Stimulated activated CD4-positive, alpha-beta T cell treated with anti-CD3 and anti-CD28 coated beads, Interleukin-4, amount 100 ng/mL, for 24 hours (primary cell): ENCODE measurements at regions not wholly inside any gene's neighbourhood (a gene's known extent, or its start where the extent isn't known, plus 50 kb on each side); places are given as distances from the start of the nearest gene placed in this dataset.
"Not testable (repeated sequence)": the region's sequence is repeated elsewhere in the genome, so short reads cannot be mapped to it uniquely, and the experiment has no call there.

Experiments used
- DNase-seq: peaks from one replicate; pipeline ENCODE4 v3.0.0-alpha.2; 2020

DNA sequence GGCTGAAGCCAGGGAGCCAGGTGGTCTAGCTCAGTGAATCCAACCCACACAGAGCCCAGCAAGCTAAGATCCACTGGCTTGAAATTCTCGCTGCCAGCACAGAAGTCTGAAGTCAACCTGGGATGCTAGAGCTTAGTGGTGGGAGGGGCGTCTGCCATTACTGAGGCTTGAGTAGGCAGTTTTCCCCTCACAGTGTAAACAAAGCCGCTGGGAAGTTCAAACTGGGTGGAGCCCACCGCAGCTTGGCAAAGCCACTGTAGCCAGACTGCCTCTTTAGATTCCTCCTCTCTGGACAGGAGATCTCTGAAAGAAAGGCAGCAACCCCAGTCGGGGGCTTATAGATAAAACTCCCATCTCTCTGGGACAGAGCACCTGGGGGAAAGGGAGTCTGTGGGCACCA lies 452.1 kb downstream of the NR4A2 start:
- not testable (repeated sequence) for DNase-seq

DNA sequence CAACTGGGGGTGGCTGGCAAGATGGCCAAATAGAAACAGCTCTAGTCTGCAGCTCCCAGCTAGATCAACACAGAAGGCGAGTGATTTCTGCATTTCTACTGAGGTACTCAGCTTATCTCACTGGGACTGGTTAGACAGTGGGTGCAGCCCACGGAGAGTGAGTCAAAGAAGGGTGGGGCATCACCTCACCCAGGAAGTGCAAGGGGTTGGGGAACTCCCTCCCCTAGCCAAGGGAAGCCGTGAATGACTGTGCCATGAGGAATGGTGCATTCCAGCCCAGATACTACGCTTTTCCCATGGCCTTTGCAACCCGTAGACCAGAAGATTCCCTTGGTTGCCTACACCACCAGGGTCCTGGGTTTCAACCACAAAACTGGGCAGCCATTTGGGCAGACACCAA lies 452.6 kb downstream of the NR4A2 start:
- not testable (repeated sequence) for DNase-seq

DNA sequence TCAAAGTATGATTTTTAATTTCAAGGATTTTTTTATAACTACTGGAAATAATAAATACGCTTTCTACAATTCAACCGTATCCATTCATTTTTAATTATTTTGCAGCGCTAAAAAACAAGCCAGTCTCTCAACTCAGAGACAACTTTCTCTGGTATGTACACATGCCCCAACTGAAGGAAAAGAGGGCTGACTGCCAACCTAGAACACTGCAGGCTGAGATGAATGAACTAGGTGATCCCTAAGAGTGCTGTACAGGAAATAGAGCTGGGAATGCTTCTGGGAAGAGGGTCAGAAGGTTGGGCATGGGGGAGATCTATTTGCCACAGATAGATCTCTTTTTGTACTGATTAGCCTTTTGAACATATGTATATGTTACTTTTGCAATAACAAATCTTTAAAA lies 460.1 kb downstream of the NR4A2 start:
- no peak for DNase-seq

DNA sequence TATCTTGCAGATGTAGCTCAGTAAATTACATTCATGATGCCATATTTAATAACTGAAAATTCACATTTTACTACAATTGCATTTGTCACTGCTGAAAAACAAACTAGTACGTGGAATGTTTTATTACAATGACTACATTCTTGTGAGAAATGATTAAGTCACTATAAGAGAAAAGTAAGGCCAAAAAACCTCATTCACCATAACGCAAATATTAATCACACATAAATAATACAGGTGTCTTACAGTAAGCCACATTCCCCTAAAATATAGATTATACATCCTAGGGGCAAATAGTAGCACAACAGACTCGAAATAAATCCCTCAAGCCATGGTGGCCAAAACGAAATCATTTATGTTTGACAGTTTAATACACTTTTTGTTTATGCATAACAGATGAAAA lies 460.6 kb downstream of the NR4A2 start:
- DNase-seq, result no peak

DNA sequence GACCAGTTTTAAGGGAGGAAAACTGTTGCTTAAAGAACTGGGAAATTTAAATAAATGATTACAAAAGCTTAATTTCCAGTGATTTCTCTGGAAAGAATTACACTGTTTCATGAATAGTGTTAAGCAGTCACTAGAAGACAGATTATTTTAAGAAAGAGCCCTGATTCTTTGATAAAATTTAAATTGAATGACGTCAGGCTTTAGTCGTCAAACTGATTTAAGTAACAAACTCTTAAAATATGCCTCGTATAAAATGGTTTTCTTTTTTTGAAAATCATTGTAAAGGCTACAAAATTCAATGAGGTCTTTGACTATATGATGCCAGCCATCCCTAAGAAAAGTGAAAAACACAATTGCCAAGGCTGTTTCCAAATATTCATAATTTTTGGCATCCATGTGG lies 465.0 kb downstream of the NR4A2 start:
- DNase-seq, result no peak

DNA sequence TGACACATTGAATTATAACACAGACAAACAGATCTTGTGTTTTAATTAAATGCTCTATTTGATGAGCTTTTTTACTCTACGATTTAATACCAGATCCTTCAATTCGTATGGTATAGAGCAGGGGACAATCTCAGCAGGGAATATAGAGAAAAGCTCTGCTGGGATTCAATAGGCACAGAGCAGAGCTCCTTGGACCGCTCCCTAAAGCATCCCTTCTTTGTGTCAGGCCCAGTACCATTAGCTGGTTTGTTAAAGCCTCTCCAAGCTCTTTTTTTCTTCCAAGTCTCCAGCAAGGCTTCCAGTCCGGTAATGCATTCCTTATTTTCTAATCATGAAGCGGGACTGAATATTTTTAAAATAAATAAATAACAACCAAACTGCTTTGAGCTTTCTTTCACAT lies 466.0 kb downstream of the NR4A2 start:
- no peak for DNase-seq

DNA sequence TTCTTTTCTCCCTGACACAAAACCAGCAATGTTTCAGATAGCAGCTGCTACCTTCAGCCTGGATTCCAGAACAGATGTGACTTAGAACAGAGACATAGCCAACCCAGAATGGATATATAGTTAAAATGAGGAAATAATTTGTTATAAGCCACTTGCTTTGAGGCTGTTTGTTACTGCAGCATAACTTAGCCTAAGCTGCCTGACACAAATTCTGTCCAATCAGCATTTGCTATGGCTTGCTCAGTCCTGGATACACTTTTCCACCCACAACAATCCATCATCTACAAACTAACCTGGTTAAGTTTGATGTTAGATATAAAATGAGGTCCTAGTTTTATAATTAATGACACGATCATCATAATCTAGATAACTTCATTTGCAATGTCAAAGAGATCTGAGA lies 480.4 kb downstream of the NR4A2 start:
- DNase-seq, result no peak

DNA sequence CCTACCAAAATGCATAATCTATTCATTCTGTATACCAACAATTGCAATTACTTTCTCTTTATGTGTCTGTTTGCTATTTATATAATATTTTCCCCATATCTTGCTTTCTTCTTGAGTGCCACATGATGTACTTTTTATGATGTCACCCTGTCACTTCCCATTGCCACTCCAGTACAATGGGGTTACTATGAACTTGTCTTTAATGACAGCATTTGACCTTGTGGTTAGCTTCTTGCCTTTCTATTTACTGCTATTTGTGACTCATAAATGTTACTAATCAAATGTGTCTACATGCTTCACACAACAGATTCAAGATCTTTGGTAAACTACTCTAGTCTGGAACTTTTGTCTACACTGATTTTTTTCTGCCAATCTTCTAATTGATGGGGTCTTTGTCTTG lies 486.3 kb downstream of the NR4A2 start:
- no peak for DNase-seq

DNA sequence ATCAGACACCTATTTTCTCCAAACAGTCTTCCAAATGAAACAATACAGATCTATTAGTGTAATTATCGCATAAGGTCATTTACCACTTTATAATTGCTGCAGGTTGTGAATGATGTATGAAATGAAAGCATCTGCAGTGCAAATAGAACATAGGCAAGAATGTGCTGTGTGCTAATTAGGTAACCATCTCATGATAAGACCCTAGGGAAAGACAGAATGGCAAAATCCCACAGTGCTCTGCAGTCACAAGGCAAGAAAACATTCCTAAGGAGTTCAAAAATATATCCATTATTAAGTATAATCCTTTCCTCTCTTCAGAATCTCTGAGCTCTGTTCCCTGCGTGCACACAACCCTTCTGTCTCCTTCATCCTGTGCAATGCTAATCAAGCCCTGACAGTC lies 488.1 kb downstream of the NR4A2 start:
- DNase-seq, result no peak

DNA sequence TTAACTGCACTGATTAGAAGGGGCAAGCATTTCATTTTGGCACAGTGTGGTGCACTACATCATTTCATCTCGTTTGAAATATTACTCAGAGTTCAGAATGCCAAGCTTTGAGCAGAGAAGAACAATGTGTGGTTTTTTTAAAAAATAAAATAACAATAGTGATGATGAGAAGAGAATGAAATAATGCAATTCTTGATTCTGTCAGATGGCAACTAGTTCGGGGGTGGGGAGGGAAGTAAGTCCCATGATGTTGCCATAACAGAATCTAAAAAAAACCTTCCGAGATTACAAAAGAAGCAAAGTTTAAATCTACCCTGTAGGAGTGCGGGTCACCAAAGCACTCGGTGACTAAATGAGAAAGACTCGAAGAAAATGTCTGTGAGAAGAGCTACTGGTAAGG lies 490.4 kb downstream of the NR4A2 start:
- no peak for DNase-seq

DNA sequence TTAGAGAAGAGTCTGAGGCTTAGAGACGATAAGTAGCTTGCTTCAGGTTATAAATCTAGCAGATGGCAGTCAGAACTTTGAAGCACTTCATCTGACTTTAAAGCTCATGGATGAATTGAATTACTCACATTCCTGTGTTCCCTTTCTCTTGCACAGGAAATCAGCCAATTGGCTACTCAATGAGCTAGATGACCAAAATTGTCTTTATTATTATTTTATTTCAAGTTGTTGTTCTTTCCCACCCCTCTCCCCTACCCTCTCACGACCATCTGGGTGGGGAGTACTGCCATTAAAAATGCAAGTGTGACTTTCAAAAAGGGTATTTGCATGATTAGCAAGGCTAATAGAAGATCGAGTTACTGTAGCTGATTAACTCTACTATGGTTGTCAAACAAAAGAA lies 491.1 kb downstream of the NR4A2 start:
- DNase-seq, result no peak

DNA sequence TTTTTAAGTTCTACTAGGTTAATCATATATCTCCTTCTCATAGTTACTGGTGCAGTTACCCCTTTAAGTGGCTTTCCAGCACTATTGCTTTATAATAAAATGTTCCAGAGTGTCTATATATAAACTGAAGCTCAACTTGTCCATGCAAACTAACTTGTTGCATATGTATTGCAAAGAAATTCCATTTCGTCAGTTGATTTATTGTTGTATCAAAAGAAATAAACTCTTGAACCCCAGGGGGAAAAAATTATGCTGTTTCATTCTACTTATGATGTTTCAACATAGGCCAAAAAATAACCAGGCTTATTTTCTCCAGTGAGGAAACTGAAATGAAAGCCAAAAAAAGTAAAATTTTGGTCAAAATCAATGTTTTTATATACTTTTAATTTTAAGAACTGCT lies 491.9 kb downstream of the NR4A2 start:
- DNase-seq, result no peak

DNA sequence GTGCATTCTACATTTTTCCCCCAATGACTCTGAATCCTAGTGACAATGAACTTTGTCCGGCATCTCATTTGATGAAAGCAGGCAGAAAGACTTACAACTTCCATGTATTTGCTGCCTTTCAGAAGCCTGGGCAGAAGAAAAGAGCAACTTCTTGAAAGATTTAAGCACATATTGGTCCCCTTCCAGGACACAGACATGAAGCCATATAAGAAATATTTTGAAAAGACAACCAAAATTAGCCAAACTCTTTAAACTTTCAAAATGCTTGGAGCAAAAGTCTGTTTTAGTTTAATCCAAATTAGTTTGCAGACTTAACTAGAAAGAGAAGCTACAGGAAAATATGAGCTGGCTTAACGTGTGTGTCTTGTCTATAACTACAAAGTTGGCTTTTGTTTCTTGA lies 492.5 kb downstream of the NR4A2 start:
- no peak for DNase-seq

DNA sequence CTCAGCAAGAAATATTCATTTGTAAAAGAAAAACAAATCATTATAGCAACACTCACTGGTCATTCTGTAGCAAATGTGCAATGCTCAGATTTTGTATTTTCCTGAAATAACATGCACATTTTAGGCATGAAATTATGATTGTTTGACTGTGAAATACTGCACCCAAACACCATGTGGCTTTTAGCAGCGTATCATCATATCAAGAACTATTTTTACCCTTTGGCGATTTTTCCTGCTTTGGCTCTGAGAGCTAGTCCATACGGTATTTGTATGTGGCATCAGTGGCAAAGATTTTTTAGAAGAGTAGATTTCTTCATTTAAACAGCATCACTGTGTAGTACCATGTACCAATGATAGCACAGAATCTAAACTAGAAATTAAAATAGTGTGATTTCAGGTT lies 493.1 kb downstream of the NR4A2 start:
- no peak for DNase-seq

DNA sequence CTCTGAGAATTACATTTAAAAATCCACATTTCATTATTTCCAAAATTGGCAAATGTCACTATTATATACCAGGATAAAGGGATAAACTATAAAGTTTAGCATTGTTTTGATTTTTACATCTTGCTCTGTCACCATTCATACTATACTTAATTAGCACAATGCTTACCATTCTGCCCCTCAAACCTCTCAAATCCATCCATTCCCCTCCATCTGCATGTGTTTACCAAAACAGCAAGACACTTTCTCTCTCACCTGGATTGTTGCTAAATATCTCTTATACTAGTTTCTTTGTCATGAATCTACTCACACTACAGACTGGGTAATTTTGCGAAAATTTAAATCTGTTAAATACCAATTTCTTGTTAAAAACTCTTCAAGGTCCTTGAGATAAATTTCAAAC lies 496.1 kb downstream of the NR4A2 start:
- DNase-seq, result no peak

DNA sequence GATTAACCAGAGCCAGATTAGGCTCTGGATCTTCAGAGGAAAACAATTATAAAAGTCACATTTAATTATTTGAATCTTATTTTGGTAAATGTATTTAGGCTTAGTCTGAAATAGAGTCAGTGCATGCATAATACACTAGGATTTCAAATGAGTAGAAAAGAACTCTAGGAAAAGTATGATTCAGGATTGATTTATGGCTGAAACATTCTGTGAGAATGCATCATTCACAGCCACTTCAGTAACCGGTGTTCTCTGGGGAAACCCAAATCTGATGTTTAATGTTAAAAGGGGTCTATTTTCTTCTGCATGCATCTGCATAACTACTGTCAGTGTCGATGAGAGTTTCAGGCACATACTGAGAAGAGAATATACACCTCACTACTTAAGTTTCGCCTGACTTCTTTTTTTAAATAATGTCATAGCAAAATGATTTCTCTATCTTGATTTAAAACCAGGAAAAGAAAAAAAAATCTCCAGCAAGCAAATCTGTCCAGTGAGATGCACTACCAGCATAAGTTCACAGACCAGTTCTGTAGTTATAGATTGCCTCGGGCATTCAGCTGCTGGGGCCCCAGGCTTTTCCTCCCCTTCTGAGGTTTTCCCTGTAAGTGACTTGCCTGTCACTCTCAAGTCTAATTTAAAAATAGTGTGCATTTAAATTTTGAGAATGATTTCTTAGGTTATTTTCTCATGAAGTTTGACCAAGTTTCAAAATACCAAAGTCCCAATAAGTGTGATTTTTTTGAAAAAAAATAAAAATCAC lies 501.5 kb downstream of the NR4A2 start:
- DNase-seq, result no peak

DNA sequence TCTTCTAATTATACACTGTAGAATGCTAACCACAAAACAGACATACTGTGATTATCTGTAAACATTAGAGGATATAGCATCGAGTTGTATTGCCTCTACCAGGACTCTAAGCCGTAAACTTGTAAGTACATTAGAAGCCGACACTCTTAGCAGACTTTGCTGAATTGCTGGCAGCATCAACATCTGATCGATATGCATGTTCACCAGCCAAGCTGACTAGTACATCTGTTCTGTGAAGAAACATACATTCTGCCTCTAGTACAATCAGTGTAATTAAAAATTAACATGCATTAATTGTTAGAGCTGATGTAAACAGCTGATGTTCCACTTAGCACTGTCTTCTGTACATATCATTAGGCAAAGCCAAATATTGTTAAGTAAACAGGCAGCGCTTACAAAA lies 502.2 kb downstream of the NR4A2 start:
- no peak for DNase-seq

DNA sequence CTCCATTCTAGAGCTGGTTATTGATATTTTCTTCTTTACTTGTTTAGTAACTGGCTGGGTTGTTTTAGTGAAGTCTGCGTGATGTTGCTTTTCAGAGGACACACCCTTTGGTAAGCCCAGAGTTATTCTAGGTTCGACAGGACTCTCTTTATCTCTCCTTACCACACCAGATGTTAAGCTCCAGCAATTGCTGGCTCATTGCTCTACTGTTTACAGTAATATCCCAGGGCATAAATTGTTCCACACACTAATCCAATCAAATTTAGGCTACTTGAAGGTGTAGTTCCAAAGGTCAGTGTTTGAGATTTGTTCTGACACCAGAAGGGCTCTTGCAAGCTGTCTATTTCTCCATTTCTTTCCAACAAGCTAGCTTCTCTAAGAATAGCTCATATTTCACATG lies 506.6 kb downstream of the NR4A2 start:
- no peak for DNase-seq

DNA sequence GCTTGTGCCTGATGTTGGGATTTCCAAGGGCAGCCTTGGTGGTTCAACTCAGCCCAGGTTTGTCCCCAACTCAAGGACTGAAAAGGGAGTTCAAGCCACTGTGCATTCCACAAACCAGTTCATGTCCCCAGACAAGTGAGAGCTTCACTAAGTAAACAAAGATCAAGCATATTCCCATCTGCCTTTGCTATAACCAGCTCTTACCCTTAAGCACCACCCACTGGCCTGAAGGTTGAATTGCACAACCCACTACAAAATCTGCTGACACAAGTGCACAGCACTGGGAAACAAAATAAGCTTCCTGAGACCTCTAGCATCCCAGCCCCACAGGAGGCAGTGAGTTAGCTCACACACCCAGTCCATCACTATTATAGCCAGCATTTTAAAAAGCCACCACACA lies 516.7 kb downstream of the NR4A2 start:
- no peak for DNase-seq

DNA sequence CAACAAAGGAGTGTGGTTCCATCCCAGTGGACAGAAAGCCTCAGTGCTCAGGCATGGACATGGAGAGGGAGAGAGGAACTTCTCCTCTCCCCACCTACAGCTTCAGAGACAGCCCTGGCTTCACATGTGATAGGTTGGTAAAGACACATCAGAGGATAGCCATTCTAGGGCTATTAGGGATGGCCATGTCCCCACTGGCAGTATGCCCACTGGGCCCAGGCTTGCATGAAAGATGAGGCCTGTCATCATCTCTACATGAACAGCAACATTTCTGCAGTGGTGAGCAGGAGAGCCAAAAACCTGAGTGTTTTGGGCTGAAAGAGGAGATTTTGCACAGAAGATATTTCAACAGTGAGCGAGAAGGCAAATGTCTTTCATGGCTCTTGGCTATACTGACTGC lies 517.2 kb downstream of the NR4A2 start:
- no peak for DNase-seq

DNA sequence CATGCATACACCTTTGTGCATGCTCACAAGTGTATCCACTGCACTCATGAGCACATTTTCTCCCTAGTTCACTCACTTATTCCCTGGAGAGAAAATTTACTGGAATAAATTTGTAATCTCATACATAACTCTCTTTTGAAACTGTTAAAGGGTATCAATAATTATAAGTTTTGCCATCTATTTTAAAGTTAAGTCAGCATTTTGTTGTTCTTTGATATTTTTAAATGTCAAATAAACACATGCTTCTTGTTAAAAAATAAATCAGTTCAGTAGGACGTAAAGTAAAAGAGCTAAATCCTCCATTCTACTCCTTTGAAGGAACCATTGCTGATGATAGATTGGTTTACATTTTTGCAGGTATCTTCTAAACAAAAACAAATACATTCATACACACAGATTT lies 522.1 kb downstream of the NR4A2 start:
- DNase-seq, result no peak

DNA sequence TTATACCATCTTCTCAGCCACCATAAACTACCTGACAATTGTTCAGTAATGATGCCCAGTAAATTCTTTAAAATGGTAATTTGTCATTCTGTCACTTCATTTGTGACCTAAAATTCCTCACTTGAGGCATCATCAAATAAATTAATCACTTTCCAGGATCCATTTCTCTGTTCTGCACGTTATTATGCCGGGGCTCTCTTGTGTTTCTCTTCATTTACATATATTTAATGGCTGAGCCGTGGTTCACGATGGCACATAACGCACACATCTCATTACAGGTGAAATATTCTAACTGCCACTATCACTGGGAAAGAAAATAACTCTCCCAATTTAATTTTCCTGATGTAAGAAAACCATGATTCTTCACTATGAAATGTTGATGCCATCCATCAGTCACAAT lies 529.6 kb downstream of the NR4A2 start:
- DNase-seq, result no peak

DNA sequence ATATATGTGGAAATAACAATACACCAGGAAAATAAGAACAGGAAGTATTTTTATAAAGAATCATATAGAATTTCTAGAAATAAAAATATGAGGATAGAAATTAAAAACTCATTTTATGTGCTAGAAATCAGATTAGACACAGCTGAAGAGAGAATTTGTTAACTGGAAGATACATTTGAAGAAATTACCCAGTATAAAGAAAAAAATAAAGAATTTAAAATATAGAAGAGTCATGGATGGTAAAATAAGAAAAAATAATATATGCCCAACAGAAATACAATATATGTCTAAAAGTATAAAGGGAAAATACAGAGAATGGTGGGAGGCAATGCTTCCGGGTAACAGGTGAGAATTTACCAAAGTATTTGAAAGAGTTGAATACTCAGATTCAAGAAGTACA lies 539.9 kb downstream of the NR4A2 start:
- DNase-seq, result no peak

DNA sequence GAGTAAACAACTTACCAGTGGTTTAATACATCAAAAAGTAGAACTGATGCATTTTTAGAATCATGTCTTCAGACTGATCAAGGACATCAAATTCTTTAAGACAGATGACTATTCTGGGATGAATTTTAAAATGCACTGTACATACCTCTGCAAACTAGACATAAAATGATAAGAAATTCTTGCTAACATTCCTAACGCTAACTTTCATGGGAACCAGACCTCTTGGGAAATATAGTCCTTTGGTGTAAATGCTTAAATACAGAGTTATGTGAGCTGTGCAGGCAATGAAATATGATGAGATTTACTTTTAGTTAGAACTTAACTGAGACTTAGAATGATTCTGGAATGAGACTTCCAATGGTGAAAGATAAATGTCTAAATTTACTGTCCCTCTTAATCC lies 562.0 kb downstream of the NR4A2 start:
- DNase-seq, result no peak

DNA sequence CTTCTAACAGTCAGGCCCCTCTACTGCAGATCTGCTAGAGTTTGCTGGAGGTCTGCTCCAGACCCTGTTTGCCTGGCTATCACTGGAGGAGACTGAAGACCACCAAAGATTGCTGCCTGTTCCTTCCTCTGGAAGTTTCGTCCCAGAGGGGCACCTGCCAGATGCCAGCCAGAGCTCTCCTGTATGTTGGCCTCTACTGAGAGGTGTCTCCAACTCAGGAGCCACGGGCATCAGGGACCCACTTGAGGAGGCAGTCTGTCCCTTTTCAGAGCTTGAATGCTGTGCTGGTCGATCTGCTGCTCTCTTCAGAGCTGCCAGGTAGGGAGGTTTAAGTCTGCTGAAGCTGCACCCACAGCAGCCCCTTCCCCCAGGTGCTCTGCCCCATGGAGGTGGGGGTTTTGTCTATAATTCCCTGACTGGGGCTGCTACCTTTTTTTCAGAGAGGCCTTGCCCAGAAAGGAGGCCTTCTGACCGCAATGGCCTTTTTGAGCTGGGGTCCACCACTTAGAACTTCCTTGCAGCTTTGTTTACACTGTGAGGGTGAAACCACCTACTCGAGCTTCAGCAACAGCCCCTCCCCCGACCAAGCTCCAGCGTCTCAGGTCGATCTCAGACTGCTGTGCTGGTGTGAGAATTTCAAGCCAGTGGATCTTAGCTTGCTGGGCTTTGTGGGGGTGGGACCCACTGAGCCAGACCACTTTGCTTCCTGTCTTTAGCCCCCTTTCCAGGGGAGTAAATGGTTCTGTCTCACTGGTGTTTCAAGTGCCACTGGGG lies 566.0 kb downstream of the NR4A2 start:
- no peak for DNase-seq
